ENCODE measurements at regions not wholly inside any gene's neighbourhood (a gene's known extent, or its start where the extent isn't known, plus 50 kb on each side); places are given as distances from the start of the nearest gene placed in this dataset.

DNA sequence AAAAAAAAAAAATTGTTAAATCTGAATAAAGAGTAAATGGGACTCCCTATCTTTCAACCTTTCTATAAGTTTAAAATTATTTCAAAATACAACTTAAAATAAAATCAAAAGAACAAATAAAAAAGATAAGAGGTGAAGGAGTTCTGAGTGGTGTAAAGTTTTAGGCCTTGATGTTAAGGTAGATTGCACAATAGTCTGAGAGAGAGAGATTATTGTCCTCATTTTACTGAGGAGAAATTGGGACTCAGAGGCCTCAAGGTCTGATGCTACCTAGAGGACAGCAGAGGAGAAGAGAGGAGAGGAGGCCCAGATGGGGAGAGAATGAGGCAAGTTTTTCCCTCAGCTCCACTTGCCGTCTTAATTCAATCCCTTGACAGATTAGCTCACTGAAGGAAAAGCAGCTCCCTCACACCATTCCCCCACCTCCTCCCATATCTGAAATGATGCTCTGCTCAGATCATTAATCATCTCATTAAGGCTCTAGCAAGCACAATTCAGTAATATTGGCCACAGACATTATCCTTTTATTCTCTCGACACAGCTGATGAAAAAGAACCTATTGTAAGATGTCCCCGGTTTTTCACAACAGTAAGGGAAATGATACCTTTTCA lies 106.3 kb upstream of the PTPN13 start:
- DNase-seq (ENCODE audit: low spot score): no peak
- H3K36me3 Mint-ChIP-seq: peaks cover 27% of the 10 kb centered on the region
- H3K4me1 Mint-ChIP-seq: peaks cover 46% of the 10 kb centered on the region
- TF ChIP-seq HMGXB4 (CRISPR knock-in tag; IDR thresholded peaks at IDR 0.05): no peak
- no peak for TF ChIP-seq NR2C2 (CRISPR knock-in tag; IDR thresholded peaks at IDR 0.05)
- TF ChIP-seq ETV6 (CRISPR knock-in tag; IDR thresholded peaks at IDR 0.05): no peak
- no peak for TF ChIP-seq ZBTB43 (CRISPR knock-in tag; IDR thresholded peaks at IDR 0.05)
- TF ChIP-seq IRF2 (CRISPR knock-in tag; IDR thresholded peaks at IDR 0.05; ENCODE audit: borderline replicate concordance, low read depth): no peak
- no peak for TF ChIP-seq ZNF416 (CRISPR knock-in tag; IDR thresholded peaks at IDR 0.05)
- no peak for TF ChIP-seq EMX1 (CRISPR knock-in tag; IDR thresholded peaks at IDR 0.05)
- TF ChIP-seq MXD4 (CRISPR knock-in tag; IDR thresholded peaks at IDR 0.05; ENCODE audit: borderline replicate concordance): no peak
- no peak for TF ChIP-seq ZNF671 (CRISPR knock-in tag; IDR thresholded peaks at IDR 0.05)
- no peak for TF ChIP-seq FOXP1 (CRISPR knock-in tag; IDR thresholded peaks at IDR 0.05; ENCODE audit: borderline replicate concordance)
- TF ChIP-seq AFF4 (CRISPR knock-in tag; IDR thresholded peaks at IDR 0.05; ENCODE audit: borderline replicate concordance): no peak
- no peak for TF ChIP-seq TEAD1 (CRISPR knock-in tag; IDR thresholded peaks at IDR 0.05)
- POLR2A ChIA-PET: interaction anchor here (0.7 kb wide), 2 partner anchors 13 to 460 kb away, joined by 3 read pairs; no protein-coding TSS in a partner anchor
- no peaks in the 10 kb centered on the region for H3K27me3 Mint-ChIP-seq (ENCODE audit: low read depth)
- H3K9me3 Mint-ChIP-seq: peaks cover 27% of the 10 kb centered on the region
- no peak overlapping the region for H3K27ac Mint-ChIP-seq
- ATAC-seq: no peak
- CTCF ChIA-PET: interaction anchor here (1.1 to 1.4 kb wide), 2 partner anchors 8 to 11 kb away, joined by 3 to 4 read pairs; no protein-coding TSS in a partner anchor
- H3K4me3 Mint-ChIP-seq: no peak overlapping the region

- DNase-seq (ENCODE audit: low spot score) (no peak), ATAC-seq (peak; percentile 46)
- Mint-ChIP-seq H3K36me3 (peaks cover 13% of the 10 kb centered on the region), H3K27me3 (ENCODE audit: low read depth) (no peaks in the 10 kb centered on the region), H3K27ac (no peak overlapping the region), H3K4me1 (peaks cover 55% of the 10 kb centered on the region), H3K9me3 (peaks cover 12% of the 10 kb centered on the region), H3K4me3 (no peak overlapping the region)
- ChIA-PET POLR2A (no interaction called here), CTCF (interaction anchor here (0.6 to 1.2 kb wide), 2 partner anchors 12 to 385 kb away, joined by 4 to 7 read pairs; no protein-coding TSS in a partner anchor)
- TF ChIP-seq CREM (CRISPR knock-in tag; IDR thresholded peaks at IDR 0.05) (no peak), SOX15 (CRISPR knock-in tag; IDR thresholded peaks at IDR 0.05) (no peak), MYBL2 (CRISPR knock-in tag; IDR thresholded peaks at IDR 0.05) (no peak), SMAD3 (CRISPR knock-in tag; IDR thresholded peaks at IDR 0.05; ENCODE audit: borderline replicate concordance) (no peak), CDX4 (CRISPR knock-in tag; IDR thresholded peaks at IDR 0.05; ENCODE audit: borderline replicate concordance) (no peak), ZBTB43 (CRISPR knock-in tag; IDR thresholded peaks at IDR 0.05) (no peak), IRF2 (CRISPR knock-in tag; IDR thresholded peaks at IDR 0.05; ENCODE audit: borderline replicate concordance, low read depth) (no peak), HMGA2 (CRISPR knock-in tag; IDR thresholded peaks at IDR 0.05) (no peak), JAZF1 (CRISPR knock-in tag; IDR thresholded peaks at IDR 0.05) (no peak), EMX1 (CRISPR knock-in tag; IDR thresholded peaks at IDR 0.05) (no peak), NR1H2 (CRISPR knock-in tag; IDR thresholded peaks at IDR 0.05) (no peak), ZNF396 (CRISPR knock-in tag; IDR thresholded peaks at IDR 0.05; ENCODE audit: borderline replicate concordance) (no peak), TEAD4 (CRISPR knock-in tag; IDR thresholded peaks at IDR 0.05) (no peak), ZNF263 (CRISPR knock-in tag; IDR thresholded peaks at IDR 0.05; ENCODE audit: low read depth) (no peak), ETV6 (CRISPR knock-in tag; IDR thresholded peaks at IDR 0.05) (no peak), ZNF281 (CRISPR knock-in tag; IDR thresholded peaks at IDR 0.05) (no peak)
These were observed 100.7 kb upstream of the PTPN13 start for GRCh38 chr4:86493460-86493859.
